Fibroblast of pulmonary artery (primary cell): ENCODE measurements at regions not wholly inside any gene's neighbourhood (a gene's known extent, or its start where the extent isn't known, plus 50 kb on each side); places are given as distances from the start of the nearest gene placed in this dataset.

Experiments
- DNase-seq: peaks from one replicate; pipeline ENCODE4 v3.0.0-alpha.2; 2010; ENCODE audit warnings: low read depth
- H3K4me3 ChIP-seq: replicated peaks from 2 replicates; pipeline ENCODE4 v1.5.1; 2011; ENCODE audit warnings: low read depth, mild to moderate bottlenecking, control low read depth, low read length, moderate library complexity
- CTCF ChIP-seq: IDR thresholded peaks from 2 replicates; pipeline ENCODE4 v1.5.1; 2011; ENCODE audit warnings: mild to moderate bottlenecking, control low read depth, low read length, inconsistent platforms; ENCODE audit errors: missing control alignments

- DNase-seq = peak; percentile 25
Observed at GRCh38 chr3:186425788-186426730, 64.0 kb upstream of the DGKG start.

GRCh38 chr3:186421946-186422345, 59.9 kb upstream of the DGKG start:
- TF ChIP-seq CTCF = no peak
- no peak for DNase-seq

More at GRCh38 chr3:186425788-186426730, 64.0 kb upstream of the DGKG start:
- peak; percentile 26 for TF ChIP-seq CTCF
- H3K4me3 ChIP-seq = no peak overlapping the region

DNA sequence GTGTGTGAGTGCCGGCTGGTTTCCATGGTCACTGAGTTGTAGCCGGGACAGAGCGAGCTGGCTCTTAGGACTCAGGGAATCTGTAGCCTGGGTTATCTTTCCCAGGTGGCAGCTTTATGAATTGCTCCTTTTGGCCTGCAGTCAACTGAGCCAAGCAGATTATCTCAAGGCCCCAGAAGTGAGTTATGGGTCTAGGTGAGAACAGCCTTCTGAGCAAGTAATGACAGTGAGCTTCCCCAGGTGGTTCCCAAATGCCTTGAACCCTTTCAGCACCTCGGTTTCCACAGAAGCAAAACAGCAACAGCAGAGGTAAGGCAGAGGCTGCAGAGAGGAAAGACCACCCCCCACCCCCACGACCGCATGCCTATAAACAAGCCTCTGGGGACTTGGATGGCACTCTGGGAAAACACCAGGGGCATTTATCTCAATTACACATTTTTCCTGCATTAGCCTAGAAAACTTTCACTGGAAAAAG, 56.7 kb upstream of the DGKG start:
- DNase-seq = no peak
- TF ChIP-seq CTCF = no peak
- H3K4me3 ChIP-seq = no peak overlapping the region

More at GRCh38 chr3:186421946-186422345, 59.9 kb upstream of the DGKG start:
- no peak overlapping the region for H3K4me3 ChIP-seq

GRCh38 chr3:186417791-186418190, 55.8 kb upstream of the DGKG start:
- DNase-seq = peak; percentile 53
- no peak for TF ChIP-seq CTCF
- no peak overlapping the region for H3K4me3 ChIP-seq

GRCh38 chr3:186414735-186415419, 52.8 kb upstream of the DGKG start:
- no peak for TF ChIP-seq CTCF
- no peak overlapping the region for H3K4me3 ChIP-seq
- peak; percentile 59 for DNase-seq

DNA sequence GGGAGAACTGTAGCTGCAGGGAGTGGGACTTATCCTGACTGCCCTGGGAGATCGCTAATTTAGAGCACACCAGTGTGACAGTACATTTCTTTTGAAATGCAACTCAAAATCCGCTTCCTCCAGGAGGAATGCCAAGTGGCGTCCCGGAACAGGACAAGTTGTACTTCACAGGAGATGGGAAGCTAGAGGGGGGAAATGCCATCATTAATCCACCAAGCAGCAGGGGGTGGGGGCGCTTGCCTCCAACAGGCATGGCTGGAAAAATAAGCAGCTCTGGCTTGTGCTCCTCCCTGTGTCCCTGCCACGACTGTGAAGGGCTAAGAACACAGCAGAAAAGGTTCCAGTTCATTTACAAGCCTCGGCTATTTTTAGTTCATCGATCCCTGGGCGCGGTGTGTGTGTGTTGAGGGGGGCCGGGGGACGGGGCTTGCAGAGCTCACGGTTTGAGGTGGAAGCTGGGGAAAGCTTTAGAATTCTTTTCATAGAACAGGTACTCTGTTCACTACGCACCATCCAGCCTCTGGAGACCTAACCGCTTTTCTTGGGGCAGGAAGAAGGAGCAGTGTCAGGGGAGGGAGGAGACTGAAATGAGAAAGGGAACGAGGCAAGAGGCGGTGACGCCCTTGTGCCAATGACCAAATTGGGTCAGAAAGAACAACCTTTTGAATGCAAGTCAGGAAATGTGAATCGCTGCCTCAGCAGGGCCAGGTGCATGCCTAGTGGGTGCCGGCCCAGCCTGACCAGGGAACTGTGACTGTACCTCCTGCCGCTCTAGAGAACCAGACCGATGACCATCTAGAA, 51.8 kb upstream of the DGKG start:
- no peak for TF ChIP-seq CTCF
- no peak for DNase-seq
- no peak overlapping the region for H3K4me3 ChIP-seq
